Non-pigmented ciliary epithelial cell (primary cell): ENCODE measurements at regions not wholly inside any gene's neighbourhood (a gene's known extent, or its start where the extent isn't known, plus 50 kb on each side); places are given as distances from the start of the nearest gene placed in this dataset.
"Not testable (repeated sequence)": the region's sequence is repeated elsewhere in the genome, so short reads cannot be mapped to it uniquely, and the experiment has no call there.

ENCODE experiments used
- DNase-seq: peaks from one replicate; pipeline ENCODE4 v3.0.0-alpha.2; 2010; ENCODE audit warnings: low read depth

- no peak for DNase-seq
Observed at GRCh38 chr15:53212785-53213184, 422.6 kb upstream of the ONECUT1 start.

DNA sequence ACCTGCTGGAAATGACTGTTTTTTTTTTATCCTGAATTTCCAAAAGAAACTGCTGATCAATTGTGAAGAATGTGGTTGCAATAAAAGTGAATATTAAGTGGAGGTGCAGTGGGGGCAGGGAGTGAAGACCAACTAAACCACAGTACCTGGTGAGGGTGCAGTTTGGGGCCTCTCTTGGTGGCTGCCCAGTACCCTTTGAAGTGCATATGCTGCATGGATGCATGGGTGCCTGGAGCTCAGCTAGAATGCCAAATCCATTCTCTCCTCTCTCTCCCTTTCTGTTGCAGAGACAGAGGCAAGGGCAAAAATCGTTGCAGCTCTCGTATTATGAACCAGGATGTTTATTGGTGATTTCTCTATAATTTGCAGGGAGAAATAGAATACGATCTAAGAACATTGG is 420.5 kb upstream of the ONECUT1 start:
- no peak for DNase-seq

GRCh38 chr15:53209396-53210042 is 419.4 kb upstream of the ONECUT1 start:
- DNase-seq, result no peak

- DNase-seq, result no peak
Observed at GRCh38 chr15:53208751-53209150, 418.6 kb upstream of the ONECUT1 start.

GRCh38 chr15:53203454-53203853 is 413.3 kb upstream of the ONECUT1 start:
- no peak for DNase-seq

DNA sequence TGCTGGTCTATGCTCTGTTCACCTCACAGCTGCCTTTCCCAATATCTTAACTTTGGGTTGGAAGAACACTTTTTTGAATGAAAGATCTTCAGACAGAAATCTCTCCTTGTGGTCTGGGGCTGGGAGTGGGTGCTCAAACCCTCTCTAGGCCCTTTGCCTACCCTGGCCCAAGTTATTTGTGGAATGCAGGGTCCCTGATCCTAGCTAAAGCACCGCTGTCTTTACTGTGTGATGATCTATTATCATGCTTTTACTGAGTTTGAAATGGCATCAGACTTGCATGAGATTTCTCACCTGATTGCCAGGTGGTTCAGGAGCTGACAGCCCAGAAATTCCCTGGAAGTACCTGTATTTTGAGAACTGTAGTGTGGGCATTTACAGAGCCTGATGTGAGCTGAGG is 412.7 kb upstream of the ONECUT1 start:
- no peak for DNase-seq

GRCh38 chr15:53197426-53197839 is 407.3 kb upstream of the ONECUT1 start:
- DNase-seq, result no peak

DNA sequence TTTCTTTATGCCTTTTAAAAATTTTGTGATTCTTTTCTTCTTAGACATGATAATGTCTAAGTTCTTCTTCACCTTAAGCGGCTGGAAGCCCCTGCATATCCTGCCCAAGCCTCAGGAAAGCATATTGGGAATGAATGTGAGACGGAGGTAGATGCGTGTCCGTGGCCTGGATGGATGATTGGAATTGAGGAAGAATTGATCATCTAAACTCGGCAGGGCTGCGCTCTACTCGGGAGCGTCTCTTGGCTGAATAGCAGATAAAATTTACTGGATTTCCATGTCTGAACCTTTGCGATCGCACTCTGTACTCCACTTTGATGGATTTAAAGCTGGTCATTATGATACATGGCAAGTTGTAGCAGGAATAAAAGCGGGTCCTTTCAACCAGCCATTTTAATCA is 406.7 kb upstream of the ONECUT1 start:
- DNase-seq, result no peak

DNA sequence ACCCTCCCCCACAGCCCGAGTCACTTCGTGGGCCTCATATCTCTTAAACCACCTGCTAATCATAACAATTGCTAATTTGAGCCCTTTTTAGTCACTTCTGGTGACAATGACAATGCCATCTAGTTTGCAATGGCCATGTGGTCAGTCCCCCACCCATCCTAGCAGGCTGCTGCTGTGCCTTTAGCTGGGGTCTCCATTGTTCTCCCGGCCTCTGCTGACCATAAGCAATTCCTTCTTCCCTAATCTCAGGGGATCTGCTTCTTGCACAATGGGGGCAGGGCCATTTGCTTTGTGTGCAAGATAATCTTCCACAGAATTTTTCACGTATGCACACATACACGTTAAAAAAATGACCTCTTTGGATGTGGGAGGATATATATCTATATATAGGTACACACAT is 406.1 kb upstream of the ONECUT1 start:
- DNase-seq, result no peak

- DNase-seq, result no peak
Observed at GRCh38 chr15:53193149-53193548, 403.0 kb upstream of the ONECUT1 start.

GRCh38 chr15:53189860-53190259 is 399.7 kb upstream of the ONECUT1 start:
- no peak for DNase-seq

DNA sequence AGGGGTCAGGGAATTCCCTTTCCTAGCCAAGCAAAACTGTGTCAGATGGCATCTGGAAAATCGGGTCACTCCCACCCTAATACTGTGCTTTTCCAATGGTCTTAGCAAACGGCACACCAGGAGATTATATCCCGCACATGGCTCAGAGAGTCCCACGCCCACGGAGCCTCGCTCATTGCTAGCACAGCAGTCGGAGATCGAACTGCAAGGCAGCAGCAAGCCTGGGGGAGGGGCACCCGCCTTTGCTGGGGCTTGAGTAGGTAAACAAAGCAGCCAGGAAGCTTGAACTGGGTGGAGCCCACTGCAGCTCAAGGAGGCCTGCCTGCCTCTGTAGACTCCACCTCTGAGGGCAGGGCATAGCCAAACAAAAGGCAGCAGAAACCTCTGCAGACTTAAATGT is 393.3 kb upstream of the ONECUT1 start:
- not testable (repeated sequence) for DNase-seq

DNA sequence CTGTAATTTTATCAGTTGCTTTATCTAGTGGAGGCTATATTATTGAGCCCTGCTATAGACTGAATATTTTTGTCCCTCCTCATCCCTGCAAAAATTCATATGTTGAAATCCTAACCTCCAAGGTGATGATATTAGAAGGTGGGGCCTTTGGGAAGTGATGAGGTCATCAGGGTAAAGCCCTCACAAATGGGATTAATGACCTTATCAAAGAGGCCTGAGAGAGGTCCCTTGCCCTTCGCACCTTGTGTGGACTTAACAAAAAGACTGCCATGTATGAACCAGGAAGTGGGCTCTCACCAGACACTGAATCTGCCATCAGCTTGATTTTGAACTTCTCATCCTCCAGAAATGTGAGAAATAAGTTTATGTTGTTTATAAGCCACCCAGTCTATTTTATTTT is 381.4 kb upstream of the ONECUT1 start:
- no peak for DNase-seq

DNA sequence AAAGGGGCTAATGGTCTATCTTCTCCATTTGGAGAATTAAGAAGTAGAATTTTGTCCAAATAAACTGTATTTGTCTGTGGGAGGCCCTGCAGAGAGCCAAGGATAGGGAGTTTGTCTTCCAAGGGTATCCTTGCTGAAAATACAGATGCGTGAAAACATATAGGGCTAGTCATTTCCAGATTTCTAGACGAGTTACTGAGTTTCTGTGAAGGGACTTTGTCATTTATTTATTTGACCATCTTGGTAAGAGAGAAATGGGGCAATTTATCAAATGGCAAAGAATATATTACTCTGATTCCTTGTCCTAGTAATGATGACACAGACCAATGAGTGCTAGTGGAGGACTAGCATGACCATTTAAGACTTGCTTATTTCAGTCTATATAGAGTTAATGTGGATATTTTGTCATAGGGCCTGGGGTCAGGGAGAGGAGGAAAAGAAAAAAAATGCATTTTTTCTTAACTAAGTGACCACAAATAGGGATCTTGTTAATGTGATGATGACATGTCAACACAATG is 376.6 kb upstream of the ONECUT1 start:
- no peak for DNase-seq

DNA sequence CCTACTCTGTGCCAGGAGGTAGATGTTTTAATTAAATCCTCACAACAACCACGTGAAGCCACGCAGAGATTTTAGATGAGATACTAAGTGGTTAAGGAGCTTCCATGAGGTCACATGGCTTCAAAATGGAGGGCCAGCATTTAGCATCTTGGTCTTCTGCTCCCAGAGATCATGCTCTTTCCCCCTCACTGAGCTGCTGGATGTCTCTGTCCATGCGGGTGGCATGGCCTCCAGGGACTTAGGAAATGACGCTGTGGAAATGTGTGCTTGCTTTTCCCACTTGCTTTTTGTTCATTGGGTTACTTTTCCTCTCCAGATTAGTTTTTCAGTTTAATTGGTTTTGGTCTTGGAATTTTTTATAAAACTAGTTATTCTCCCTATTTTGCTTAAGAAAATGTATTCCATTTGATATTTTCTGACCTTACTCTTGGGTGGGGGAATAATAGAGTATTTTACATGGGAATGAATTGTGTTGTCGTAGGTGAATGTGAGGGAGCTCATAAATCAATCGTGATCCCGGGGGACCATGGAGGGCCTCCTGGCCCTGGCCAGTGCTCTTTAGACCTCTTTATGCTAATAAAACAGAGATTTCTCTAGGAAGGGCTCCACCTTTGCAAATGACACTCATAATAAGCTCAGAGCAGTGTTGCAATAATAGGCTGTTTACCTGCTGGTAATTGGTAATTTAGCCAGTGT is 376.0 kb upstream of the ONECUT1 start:
- DNase-seq, result no peak

DNA sequence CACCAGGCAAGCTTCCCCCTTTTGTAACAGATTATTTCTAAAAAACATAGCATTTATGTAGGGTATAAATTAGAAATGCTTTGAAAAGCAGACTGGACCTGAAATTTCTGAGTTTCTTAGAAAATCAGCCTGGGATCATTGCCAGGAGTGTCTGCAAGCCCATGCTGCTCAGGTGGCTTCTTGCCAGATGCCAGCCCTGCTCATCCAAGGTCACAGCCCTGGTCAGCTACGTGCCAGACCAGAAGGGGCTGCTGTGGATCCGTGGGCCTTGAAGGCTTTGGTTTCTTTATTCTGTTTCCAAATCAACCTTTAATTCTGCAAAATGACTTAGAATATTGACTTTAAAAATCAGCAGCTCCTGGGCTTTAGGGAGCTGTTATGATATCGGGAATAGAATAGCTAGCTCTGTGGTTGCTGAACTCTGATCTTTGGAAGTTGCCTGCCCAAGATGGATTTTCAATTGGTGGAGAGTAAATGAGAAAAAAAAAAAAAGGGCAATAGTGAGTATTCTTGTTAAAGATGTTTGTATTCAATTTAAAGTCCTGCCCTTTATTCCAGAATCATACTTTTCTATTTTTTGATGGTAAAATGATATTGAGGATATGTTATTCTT is 370.1 kb upstream of the ONECUT1 start:
- DNase-seq, result no peak

DNA sequence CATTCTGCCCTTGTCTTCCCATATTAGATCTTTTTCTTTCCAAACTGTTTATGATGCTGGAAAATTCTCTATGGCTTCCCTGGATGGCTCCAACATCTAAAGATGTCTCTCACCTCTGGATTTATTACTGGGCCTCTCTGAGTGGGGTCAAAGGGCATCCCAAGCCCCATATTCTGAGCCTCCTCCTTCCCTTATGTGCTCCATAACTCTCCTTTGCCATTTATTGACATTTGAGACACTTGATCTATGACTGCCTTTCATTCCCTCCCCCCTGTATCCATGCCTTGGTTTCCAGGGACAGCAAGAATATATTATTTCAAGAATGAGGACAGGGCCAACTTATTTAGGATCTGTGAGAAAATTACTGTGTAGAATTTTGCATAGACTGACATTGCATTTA is 369.3 kb upstream of the ONECUT1 start:
- DNase-seq, result no peak

DNA sequence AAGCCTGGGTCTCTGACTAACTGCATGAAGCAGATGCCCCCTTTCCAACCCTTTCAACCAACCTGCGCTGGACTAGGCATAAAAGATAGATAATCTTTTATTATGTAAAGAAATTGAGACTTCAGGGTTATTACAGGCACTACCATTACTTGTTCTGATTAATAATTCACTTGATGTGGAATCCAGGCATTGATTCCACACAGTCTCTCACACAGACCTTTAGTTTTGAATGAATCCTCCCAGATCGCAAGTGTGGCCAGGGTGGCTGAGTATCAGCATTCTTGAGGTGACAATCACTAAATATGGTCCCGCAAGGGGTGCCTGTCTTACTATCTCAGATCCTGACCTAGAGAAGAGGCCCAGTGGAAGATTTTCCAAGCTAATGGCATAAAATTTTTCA is 368.9 kb upstream of the ONECUT1 start:
- no peak for DNase-seq

DNA sequence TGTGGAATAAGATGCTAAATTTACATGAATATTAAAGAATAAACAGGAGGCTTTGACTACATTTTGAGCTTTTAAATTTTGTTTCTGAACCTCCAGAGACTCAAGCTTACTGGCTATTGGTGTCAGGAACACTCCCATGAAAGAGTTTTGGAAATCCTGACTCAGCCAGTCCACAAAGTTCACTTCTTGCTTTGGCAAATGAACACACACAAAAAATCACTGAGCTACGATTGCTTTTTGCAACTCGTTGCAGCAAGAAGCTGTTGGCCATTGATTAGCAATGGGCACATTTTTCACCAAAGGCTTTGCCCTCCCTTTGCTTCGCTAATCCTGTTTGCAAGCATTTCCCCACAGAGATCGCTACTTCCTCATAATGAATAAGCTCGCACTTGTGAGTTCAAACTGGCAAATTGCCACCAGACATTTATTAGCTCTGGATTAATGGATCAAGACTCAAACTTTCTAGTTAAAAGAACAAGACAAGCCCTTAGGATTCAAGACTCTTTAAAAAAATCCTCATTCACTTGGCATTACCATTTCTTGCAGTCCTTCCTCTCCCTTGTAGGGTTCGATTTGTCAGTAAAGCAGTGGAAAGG is 343.2 kb upstream of the ONECUT1 start:
- DNase-seq, result no peak

GRCh38 chr15:53130943-53131342 is 340.8 kb upstream of the ONECUT1 start:
- no peak for DNase-seq

- no peak for DNase-seq
Observed at GRCh38 chr15:53129121-53129904, 339.2 kb upstream of the ONECUT1 start.

GRCh38 chr15:53128652-53129051 is 338.5 kb upstream of the ONECUT1 start:
- no peak for DNase-seq
